ENCODE measurements at regions not wholly inside any gene's neighbourhood (a gene's known extent, or its start where the extent isn't known, plus 50 kb on each side); places are given as distances from the start of the nearest gene placed in this dataset.

GRCh38 chr18:78595924-78596573 lies 383.6 kb upstream of the SALL3 start:
- no peaks in the 10 kb centered on the region for H3K4me1 ChIP-seq (ENCODE audit: insufficient read depth, low read length, poor library complexity, severe bottlenecking)

GRCh38 chr18:78596794-78597345 lies 382.7 kb upstream of the SALL3 start:
- DNase-seq (ENCODE audit: low spot score), result no peak
- H3K27ac ChIP-seq (ENCODE audit: low read depth, low read length, poor library complexity, severe bottlenecking), result no peak overlapping the region
- H3K9me3 ChIP-seq (ENCODE audit: low read depth, low read length, poor library complexity, severe bottlenecking), result peaks cover 10% of the 10 kb centered on the region
- no TSS peak for BruUV-seq (replicated peaks)
- POLR2A ChIA-PET (ENCODE audit: low non-redundant PET), result no interaction called here
- H3K36me3 ChIP-seq (ENCODE audit: insufficient read depth, low read length, poor library complexity, severe bottlenecking), result no peaks in the 10 kb centered on the region
- no peak overlapping the region for H3K4me3 ChIP-seq (ENCODE audit: low read depth, low read length, poor library complexity, severe bottlenecking)
- no peaks in the 10 kb centered on the region for H3K4me1 ChIP-seq (ENCODE audit: insufficient read depth, low read length, poor library complexity, severe bottlenecking)
- intact Hi-C loops (cut with micrococcal nuclease; ENCODE audit: unreplicated experiment), result no loop called here
- no peak for TF ChIP-seq CTCF (conservative IDR thresholded peaks at IDR 0.05; ENCODE audit: low read depth, low read length)
- no peak for TF ChIP-seq EZH2 (IDR thresholded peaks at IDR 0.05; ENCODE audit: borderline replicate concordance, low read depth, low read length, poor library complexity, severe bottlenecking)
- no peaks in the 10 kb centered on the region for H3K27me3 ChIP-seq (replicated peaks; ENCODE audit: insufficient read depth, low read depth, low read length, poor library complexity)
- CTCF ChIA-PET, result no interaction called here

More at GRCh38 chr18:78595924-78596573, 383.6 kb upstream of the SALL3 start:
- TF ChIP-seq CTCF (conservative IDR thresholded peaks at IDR 0.05; ENCODE audit: low read depth, low read length), result no peak
- no peak for TF ChIP-seq EZH2 (IDR thresholded peaks at IDR 0.05; ENCODE audit: borderline replicate concordance, low read depth, low read length, poor library complexity, severe bottlenecking)
- H3K36me3 ChIP-seq (ENCODE audit: insufficient read depth, low read length, poor library complexity, severe bottlenecking), result no peaks in the 10 kb centered on the region
- POLR2A ChIA-PET (ENCODE audit: low non-redundant PET), result no interaction called here
- intact Hi-C loops (cut with micrococcal nuclease; ENCODE audit: unreplicated experiment), result no loop called here
- H3K27ac ChIP-seq (ENCODE audit: low read depth, low read length, poor library complexity, severe bottlenecking), result no peak overlapping the region
- no peak for DNase-seq (ENCODE audit: low spot score)
- no peak overlapping the region for H3K4me3 ChIP-seq (ENCODE audit: low read depth, low read length, poor library complexity, severe bottlenecking)
- no peaks in the 10 kb centered on the region for H3K27me3 ChIP-seq (replicated peaks; ENCODE audit: insufficient read depth, low read depth, low read length, poor library complexity)
- no TSS peak for BruUV-seq (replicated peaks)
- CTCF ChIA-PET, result no interaction called here
- peaks cover 8% of the 10 kb centered on the region for H3K9me3 ChIP-seq (ENCODE audit: low read depth, low read length, poor library complexity, severe bottlenecking)

- intact Hi-C loops (cut with micrococcal nuclease; ENCODE audit: unreplicated experiment), result no loop called here
- H3K27ac ChIP-seq (ENCODE audit: low read depth, low read length, poor library complexity, severe bottlenecking), result no peak overlapping the region
- POLR2A ChIA-PET (ENCODE audit: low non-redundant PET), result no interaction called here
- peaks cover 10% of the 10 kb centered on the region for H3K9me3 ChIP-seq (ENCODE audit: low read depth, low read length, poor library complexity, severe bottlenecking)
- no peak for TF ChIP-seq EZH2 (IDR thresholded peaks at IDR 0.05; ENCODE audit: borderline replicate concordance, low read depth, low read length, poor library complexity, severe bottlenecking)
- no peak for TF ChIP-seq CTCF (conservative IDR thresholded peaks at IDR 0.05; ENCODE audit: low read depth, low read length)
- no peaks in the 10 kb centered on the region for H3K36me3 ChIP-seq (ENCODE audit: insufficient read depth, low read length, poor library complexity, severe bottlenecking)
- no peak overlapping the region for H3K4me3 ChIP-seq (ENCODE audit: low read depth, low read length, poor library complexity, severe bottlenecking)
- H3K27me3 ChIP-seq (replicated peaks; ENCODE audit: insufficient read depth, low read depth, low read length, poor library complexity), result no peaks in the 10 kb centered on the region
- CTCF ChIA-PET, result no interaction called here
- no peak for DNase-seq (ENCODE audit: low spot score)
- no peaks in the 10 kb centered on the region for H3K4me1 ChIP-seq (ENCODE audit: insufficient read depth, low read length, poor library complexity, severe bottlenecking)
- BruUV-seq (replicated peaks), result no TSS peak
Observed at GRCh38 chr18:78601349-78601748, 378.3 kb upstream of the SALL3 start.
